K562 (cell line): ENCODE measurements at regions not wholly inside any gene's neighbourhood (a gene's known extent, or its start where the extent isn't known, plus 50 kb on each side); places are given as distances from the start of the nearest gene placed in this dataset.

Experiments used
- BACH1 ChIP-seq: fragments of 200-800 bp; sonication (Bioruptor generic); IDR thresholded peaks from 2 replicates; pipeline ENCODE4 v1.6.1; 2016; ENCODE audit warnings: missing genetic modification characterization, missing compliant biosample characterization
- FOXA3 ChIP-seq, 2 experiments: fragments of 450-650 bp in 1 of 2; sonication (generic) in 1 of 2; formaldehyde crosslinking; IDR thresholded peaks in 1 of 2; conservative IDR thresholded peaks in 1 of 2; 2 replicates each; pipeline versions ENCODE4 v1.4.0 to v1.8.0; 2020 to 2022; ENCODE audit warnings: mild to moderate bottlenecking in 2 of 2, missing genetic modification reagents in 1 of 2
- GABPB1 ChIP-seq: sonication (generic); formaldehyde crosslinking; IDR thresholded peaks from 2 replicates; pipeline ENCODE4 v1.8.0; 2022; ENCODE audit warnings: mild to moderate bottlenecking, missing genetic modification reagents
- MTA2 ChIP-seq: fragments of 450-650 bp; IDR thresholded peaks from 2 replicates; pipeline ENCODE4 v1.6.1; 2016; ENCODE audit warnings: low read depth
- NCOR1 ChIP-seq: fragments of 450-650 bp; IDR thresholded peaks from 2 replicates; pipeline ENCODE4 v1.6.1; 2016; ENCODE audit warnings: mild to moderate bottlenecking, moderate library complexity
- POU5F1 ChIP-seq: fragments of 150-350 bp; IDR thresholded peaks from 2 replicates; pipeline ENCODE4 v1.6.1; 2014; ENCODE audit warnings: borderline replicate concordance, low read length, low read depth, mild to moderate bottlenecking; ENCODE audit not compliant: partially characterized antibody
- PYGO2 ChIP-seq: fragments of 450-650 bp; IDR thresholded peaks from 2 replicates; pipeline ENCODE4 v1.6.1; 2016; ENCODE audit warnings: mild to moderate bottlenecking, missing genetic modification characterization, moderate library complexity, missing compliant biosample characterization
- SP1 ChIP-seq: sonication (generic); formaldehyde crosslinking; IDR thresholded peaks from 2 replicates; pipeline ENCODE4 v1.8.1; 2022; ENCODE audit warnings: mild to moderate bottlenecking, missing genetic modification reagents
- TAL1 ChIP-seq: fragments of 450-650 bp; IDR thresholded peaks from 2 replicates; pipeline ENCODE4 v1.6.1; 2016; ENCODE audit warnings: mild to moderate bottlenecking
- ZFP36 ChIP-seq: fragments of 150-350 bp; IDR thresholded peaks from 2 replicates; pipeline ENCODE4 v1.6.1; 2018; ENCODE audit warnings: low read length, low read depth; ENCODE audit not compliant: partially characterized antibody
- ZNF76 ChIP-seq: fragments of 250-450 bp; sonication (Bioruptor Pico); IDR thresholded peaks from 2 replicates; pipeline ENCODE4 v1.4.0; 2020; ENCODE audit warnings: mild to moderate bottlenecking, moderate library complexity, borderline replicate concordance
- TF ChIP-seq, protein P1 (sequence below), 2 experiments: fragments of 450-650 bp in 1 of 2; IDR thresholded peaks; 2 replicates each; pipeline ENCODE4 v1.6.1; 2011 to 2017; ENCODE audit warnings: low read depth in 2 of 2, antibody characterized with exemption in 1 of 2, borderline replicate concordance in 1 of 2, low read length in 1 of 2, mild to moderate bottlenecking in 1 of 2, mixed read lengths in 1 of 2; ENCODE audit not compliant: control insufficient read depth in 1 of 2
- TF ChIP-seq, protein P2 (sequence below): IDR thresholded peaks from 2 replicates; pipeline ENCODE4 v1.6.1; 2012; ENCODE audit warnings: low read depth, low read length, improper control_type of control experiment, borderline replicate concordance
- TF ChIP-seq, protein P3 (sequence below): fragments of 250-450 bp; sonication (Bioruptor Pico); IDR thresholded peaks from 2 replicates; pipeline ENCODE4 v1.5.0; 2021; ENCODE audit warnings: mild to moderate bottlenecking, borderline replicate concordance
- TF ChIP-seq, protein P4 (sequence below): fragments of 450-650 bp; IDR thresholded peaks from 2 replicates; pipeline ENCODE4 v1.6.1; 2016; ENCODE audit warnings: mild to moderate bottlenecking
- TF ChIP-seq, protein P5 (sequence below): fragments of 450-650 bp; formaldehyde crosslinking; IDR thresholded peaks from 2 replicates; pipeline ENCODE4 v1.4.0; 2020; ENCODE audit warnings: mild to moderate bottlenecking, mixed read lengths

DNA sequence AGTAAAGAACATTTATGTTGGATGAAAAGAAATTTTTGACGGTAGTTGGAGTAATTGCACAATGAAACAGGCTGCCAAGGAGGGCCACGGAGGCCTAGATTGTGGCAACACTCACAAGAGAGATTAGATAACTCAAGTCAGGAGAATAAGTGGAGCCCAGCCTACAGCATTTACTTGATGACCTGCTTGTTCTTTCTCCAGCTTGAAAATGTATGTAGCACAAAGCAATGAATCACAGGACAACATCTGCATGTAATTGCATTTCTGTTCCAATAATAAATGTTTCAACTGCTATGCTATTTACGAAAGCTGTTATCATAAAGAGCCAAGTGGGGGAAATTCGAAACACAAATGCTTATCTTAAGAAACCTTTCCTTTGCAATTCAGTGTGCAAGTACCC, 221.2 kb upstream of the MID1 start (continued):
- TF ChIP-seq, protein P1, sequence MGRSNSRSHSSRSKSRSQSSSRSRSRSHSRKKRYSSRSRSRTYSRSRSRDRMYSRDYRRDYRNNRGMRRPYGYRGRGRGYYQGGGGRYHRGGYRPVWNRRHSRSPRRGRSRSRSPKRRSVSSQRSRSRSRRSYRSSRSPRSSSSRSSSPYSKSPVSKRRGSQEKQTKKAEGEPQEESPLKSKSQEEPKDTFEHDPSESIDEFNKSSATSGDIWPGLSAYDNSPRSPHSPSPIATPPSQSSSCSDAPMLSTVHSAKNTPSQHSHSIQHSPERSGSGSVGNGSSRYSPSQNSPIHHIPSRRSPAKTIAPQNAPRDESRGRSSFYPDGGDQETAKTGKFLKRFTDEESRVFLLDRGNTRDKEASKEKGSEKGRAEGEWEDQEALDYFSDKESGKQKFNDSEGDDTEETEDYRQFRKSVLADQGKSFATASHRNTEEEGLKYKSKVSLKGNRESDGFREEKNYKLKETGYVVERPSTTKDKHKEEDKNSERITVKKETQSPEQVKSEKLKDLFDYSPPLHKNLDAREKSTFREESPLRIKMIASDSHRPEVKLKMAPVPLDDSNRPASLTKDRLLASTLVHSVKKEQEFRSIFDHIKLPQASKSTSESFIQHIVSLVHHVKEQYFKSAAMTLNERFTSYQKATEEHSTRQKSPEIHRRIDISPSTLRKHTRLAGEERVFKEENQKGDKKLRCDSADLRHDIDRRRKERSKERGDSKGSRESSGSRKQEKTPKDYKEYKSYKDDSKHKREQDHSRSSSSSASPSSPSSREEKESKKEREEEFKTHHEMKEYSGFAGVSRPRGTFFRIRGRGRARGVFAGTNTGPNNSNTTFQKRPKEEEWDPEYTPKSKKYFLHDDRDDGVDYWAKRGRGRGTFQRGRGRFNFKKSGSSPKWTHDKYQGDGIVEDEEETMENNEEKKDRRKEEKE (IDR thresholded peaks at IDR 0.05; ENCODE audit: borderline replicate concordance in 1 of 2, control insufficient read depth in 1 of 2, low read depth in 2 of 2, low read length in 1 of 2), result no peak
- TF ChIP-seq FOXA3 (CRISPR knock-in tag; conservative IDR thresholded peaks at IDR 0.05 in 1 of 2, IDR thresholded peaks at IDR 0.05 in 1 of 2) (0 out of 4 replicates have a peak, but pooled peaks of 1 of the 2 experiments have one; percentile 33), ZNF76 (no peak), NCOR1 (peak; percentile 64), PYGO2 (no peak), POU5F1 (no peak), GABPB1 (CRISPR knock-in tag) (no peak), TAL1 (peak; percentile 85), BACH1 (tag) (no peak), ZFP36 (no peak), SP1 (CRISPR knock-in tag) (no peak), MTA2 (peak; percentile 53; the same call in 1 of the 2 replicates)
- TF ChIP-seq, protein P2, sequence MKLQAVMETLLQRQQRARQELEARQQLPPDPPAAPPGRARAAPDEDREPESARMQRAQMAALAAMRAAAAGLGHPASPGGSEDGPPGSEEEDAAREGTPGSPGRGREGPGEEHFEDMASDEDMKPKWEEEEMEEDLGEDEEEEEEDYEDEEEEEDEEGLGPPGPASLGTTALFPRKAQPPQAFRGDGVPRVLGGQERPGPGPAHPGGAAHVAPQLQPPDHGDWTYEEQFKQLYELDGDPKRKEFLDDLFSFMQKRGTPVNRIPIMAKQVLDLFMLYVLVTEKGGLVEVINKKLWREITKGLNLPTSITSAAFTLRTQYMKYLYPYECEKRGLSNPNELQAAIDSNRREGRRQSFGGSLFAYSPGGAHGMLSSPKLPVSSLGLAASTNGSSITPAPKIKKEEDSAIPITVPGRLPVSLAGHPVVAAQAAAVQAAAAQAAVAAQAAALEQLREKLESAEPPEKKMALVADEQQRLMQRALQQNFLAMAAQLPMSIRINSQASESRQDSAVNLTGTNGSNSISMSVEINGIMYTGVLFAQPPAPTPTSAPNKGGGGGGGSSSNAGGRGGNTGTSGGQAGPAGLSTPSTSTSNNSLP, result no peak
- TF ChIP-seq, protein P3, sequence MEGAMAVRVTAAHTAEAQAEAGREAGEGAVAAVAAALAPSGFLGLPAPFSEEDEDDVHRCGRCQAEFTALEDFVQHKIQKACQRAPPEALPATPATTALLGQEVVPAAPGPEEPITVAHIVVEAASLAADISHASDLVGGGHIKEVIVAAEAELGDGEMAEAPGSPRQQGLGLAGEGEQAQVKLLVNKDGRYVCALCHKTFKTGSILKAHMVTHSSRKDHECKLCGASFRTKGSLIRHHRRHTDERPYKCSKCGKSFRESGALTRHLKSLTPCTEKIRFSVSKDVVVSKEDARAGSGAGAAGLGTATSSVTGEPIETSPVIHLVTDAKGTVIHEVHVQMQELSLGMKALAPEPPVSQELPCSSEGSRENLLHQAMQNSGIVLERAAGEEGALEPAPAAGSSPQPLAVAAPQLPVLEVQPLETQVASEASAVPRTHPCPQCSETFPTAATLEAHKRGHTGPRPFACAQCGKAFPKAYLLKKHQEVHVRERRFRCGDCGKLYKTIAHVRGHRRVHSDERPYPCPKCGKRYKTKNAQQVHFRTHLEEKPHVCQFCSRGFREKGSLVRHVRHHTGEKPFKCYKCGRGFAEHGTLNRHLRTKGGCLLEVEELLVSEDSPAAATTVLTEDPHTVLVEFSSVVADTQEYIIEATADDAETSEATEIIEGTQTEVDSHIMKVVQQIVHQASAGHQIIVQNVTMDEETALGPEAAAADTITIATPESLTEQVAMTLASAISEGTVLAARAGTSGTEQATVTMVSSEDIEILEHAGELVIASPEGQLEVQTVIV (CRISPR knock-in tag), result no peak
- TF ChIP-seq, protein P4, sequence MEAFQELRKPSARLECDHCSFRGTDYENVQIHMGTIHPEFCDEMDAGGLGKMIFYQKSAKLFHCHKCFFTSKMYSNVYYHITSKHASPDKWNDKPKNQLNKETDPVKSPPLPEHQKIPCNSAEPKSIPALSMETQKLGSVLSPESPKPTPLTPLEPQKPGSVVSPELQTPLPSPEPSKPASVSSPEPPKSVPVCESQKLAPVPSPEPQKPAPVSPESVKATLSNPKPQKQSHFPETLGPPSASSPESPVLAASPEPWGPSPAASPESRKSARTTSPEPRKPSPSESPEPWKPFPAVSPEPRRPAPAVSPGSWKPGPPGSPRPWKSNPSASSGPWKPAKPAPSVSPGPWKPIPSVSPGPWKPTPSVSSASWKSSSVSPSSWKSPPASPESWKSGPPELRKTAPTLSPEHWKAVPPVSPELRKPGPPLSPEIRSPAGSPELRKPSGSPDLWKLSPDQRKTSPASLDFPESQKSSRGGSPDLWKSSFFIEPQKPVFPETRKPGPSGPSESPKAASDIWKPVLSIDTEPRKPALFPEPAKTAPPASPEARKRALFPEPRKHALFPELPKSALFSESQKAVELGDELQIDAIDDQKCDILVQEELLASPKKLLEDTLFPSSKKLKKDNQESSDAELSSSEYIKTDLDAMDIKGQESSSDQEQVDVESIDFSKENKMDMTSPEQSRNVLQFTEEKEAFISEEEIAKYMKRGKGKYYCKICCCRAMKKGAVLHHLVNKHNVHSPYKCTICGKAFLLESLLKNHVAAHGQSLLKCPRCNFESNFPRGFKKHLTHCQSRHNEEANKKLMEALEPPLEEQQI, result no peak
- TF ChIP-seq, protein P5, sequence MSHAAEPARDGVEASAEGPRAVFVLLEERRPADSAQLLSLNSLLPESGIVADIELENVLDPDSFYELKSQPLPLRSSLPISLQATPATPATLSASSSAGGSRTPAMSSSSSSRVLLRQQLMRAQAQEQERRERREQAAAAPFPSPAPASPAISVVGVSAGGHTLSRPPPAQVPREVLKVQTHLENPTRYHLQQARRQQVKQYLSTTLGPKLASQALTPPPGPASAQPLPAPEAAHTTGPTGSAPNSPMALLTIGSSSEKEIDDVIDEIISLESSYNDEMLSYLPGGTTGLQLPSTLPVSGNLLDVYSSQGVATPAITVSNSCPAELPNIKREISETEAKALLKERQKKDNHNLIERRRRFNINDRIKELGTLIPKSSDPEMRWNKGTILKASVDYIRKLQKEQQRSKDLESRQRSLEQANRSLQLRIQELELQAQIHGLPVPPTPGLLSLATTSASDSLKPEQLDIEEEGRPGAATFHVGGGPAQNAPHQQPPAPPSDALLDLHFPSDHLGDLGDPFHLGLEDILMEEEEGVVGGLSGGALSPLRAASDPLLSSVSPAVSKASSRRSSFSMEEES, result no peak
